Peyer's patch (tissue), 4 donors: ENCODE measurements at regions not wholly inside any gene's neighbourhood (a gene's known extent, or its start where the extent isn't known, plus 50 kb on each side); places are given as distances from the start of the nearest gene placed in this dataset.

Experiments
- CTCF ChIP-seq, 6 experiments: fragments of 450-650 bp in 4 of 6; fragments of 200-600 bp in 2 of 6; sonication (generic) in 1 of 6; IDR thresholded peaks; one replicate each; pipeline ENCODE4 v1.5.1; 2017 to 2019; ENCODE audit warnings: antibody characterized with exemption in 6 of 6, mild to moderate bottlenecking in 3 of 6, moderate library complexity in 1 of 6
- POLR2A ChIP-seq, 2 donors: fragments of 450-650 bp; IDR thresholded peaks; one replicate each; pipeline ENCODE4 v1.5.1; 2017; ENCODE audit warnings: antibody characterized with exemption in 2 of 2, mild to moderate bottlenecking in 2 of 2, moderate library complexity in 2 of 2

DNA sequence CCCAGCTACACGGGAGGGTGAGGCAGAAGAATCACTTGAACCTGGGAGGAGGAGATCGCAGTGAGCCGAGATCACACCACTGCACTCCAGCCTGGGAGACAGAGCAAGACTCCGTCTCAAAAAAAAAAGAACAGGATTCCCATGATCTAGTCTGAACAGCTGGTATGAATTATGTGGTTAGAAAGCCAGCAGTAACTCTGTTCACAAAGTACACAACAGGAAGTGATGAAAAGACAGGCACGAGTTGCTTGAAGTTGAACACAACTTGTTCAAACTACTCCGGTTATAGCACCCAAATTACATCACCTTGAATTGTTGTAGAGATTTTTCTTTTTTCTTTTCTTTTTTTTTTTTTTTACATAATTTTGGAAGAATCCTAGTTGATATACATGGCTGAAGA, 238.8 kb upstream of the RGS6 start:
- TF ChIP-seq CTCF (IDR thresholded peaks at IDR 0.05) (no peak), POLR2A (IDR thresholded peaks at IDR 0.05) (no peak)
